ENCODE measurements at regions not wholly inside any gene's neighbourhood (a gene's known extent, or its start where the extent isn't known, plus 50 kb on each side); places are given as distances from the start of the nearest gene placed in this dataset.

- TF ChIP-seq POLR2AphosphoS5 (IDR thresholded peaks at IDR 0.05): no peak
- TF ChIP-seq, protein P1, sequence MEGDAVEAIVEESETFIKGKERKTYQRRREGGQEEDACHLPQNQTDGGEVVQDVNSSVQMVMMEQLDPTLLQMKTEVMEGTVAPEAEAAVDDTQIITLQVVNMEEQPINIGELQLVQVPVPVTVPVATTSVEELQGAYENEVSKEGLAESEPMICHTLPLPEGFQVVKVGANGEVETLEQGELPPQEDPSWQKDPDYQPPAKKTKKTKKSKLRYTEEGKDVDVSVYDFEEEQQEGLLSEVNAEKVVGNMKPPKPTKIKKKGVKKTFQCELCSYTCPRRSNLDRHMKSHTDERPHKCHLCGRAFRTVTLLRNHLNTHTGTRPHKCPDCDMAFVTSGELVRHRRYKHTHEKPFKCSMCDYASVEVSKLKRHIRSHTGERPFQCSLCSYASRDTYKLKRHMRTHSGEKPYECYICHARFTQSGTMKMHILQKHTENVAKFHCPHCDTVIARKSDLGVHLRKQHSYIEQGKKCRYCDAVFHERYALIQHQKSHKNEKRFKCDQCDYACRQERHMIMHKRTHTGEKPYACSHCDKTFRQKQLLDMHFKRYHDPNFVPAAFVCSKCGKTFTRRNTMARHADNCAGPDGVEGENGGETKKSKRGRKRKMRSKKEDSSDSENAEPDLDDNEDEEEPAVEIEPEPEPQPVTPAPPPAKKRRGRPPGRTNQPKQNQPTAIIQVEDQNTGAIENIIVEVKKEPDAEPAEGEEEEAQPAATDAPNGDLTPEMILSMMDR (IDR thresholded peaks at IDR 0.05): no peak
- TF ChIP-seq POLR2A (IDR thresholded peaks at IDR 0.05): no peak
Observed at GRCh38 chr9:89812556-89813181, 207.9 kb downstream of the GADD45G start.
